DOHH2 (cell line): ENCODE measurements at regions not wholly inside any gene's neighbourhood (a gene's known extent, or its start where the extent isn't known, plus 50 kb on each side); places are given as distances from the start of the nearest gene placed in this dataset.

Source experiments
- H3F3A ChIP-seq: fragments of 200-600 bp; sonication (generic), shearing (Covaris generic); 2 replicates; pipeline ENCODE4 v1.6.0; 2016; ENCODE audit warnings: antibody characterized with exemption, mild to moderate bottlenecking; ENCODE audit not compliant: control insufficient read depth, insufficient read depth
- H3K27ac ChIP-seq: fragments of 200-600 bp; sonication (generic); 2 replicates; pipeline ENCODE4 v1.5.1; 2014; ENCODE audit warnings: low read depth, mild to moderate bottlenecking, low read length, moderate library complexity
- H3K27me3 ChIP-seq: fragments of 200-600 bp; sonication (generic); 2 replicates; pipeline ENCODE4 v1.6.1; 2014; ENCODE audit warnings: mild to moderate bottlenecking, low read length, mixed read lengths; ENCODE audit not compliant: control insufficient read depth
- H3K36me3 ChIP-seq: fragments of 200-600 bp; sonication (generic); 2 replicates; pipeline ENCODE4 v1.6.1; 2014; ENCODE audit warnings: mild to moderate bottlenecking, low read length, moderate library complexity, mixed read lengths; ENCODE audit not compliant: control insufficient read depth
- H3K4me1 ChIP-seq: fragments of 200-600 bp; sonication (generic); 2 replicates; pipeline ENCODE4 v1.6.1; 2014; ENCODE audit warnings: mild to moderate bottlenecking, low read length, mixed read lengths; ENCODE audit not compliant: control insufficient read depth
- H3K4me2 ChIP-seq: fragments of 200-600 bp; sonication (generic); 2 replicates; pipeline ENCODE4 v1.6.0; 2014; ENCODE audit warnings: mild to moderate bottlenecking, low read length, moderate library complexity
- H3K4me3 ChIP-seq: fragments of 200-600 bp; sonication (generic); 2 replicates; pipeline ENCODE4 v1.5.1; 2014; ENCODE audit warnings: mild to moderate bottlenecking, low read length, mixed read lengths
- H3K79me2 ChIP-seq: fragments of 200-600 bp; sonication (generic); 2 replicates; pipeline ENCODE4 v1.6.1; 2014; ENCODE audit warnings: mild to moderate bottlenecking, low read length, mixed read lengths; ENCODE audit not compliant: control insufficient read depth
- H3K9me2 ChIP-seq: fragments of 200-600 bp; sonication (generic); replicated peaks from 2 replicates; pipeline ENCODE4 v1.6.1; 2014; ENCODE audit warnings: mild to moderate bottlenecking, low read length, mixed read lengths; ENCODE audit not compliant: control insufficient read depth
- H3K9me3 ChIP-seq: fragments of 200-600 bp; sonication (generic); 2 replicates; pipeline ENCODE4 v1.6.1; 2014; ENCODE audit warnings: antibody characterized with exemption, low read length, mixed read lengths; ENCODE audit not compliant: control insufficient read depth, insufficient read depth
- H4K20me1 ChIP-seq: fragments of 200-600 bp; sonication (generic); 2 replicates; pipeline ENCODE4 v1.6.0; 2014; ENCODE audit warnings: low read depth, mild to moderate bottlenecking, antibody characterized with exemption, low read length, moderate library complexity; ENCODE audit not compliant: control insufficient read depth, insufficient read depth
- EZH2phosphoT487 ChIP-seq: fragments of 200-600 bp; sonication (generic); IDR thresholded peaks from 2 replicates; pipeline ENCODE4 v1.6.1; 2017; ENCODE audit warnings: borderline replicate concordance, mild to moderate bottlenecking, antibody characterized with exemption, low read length, moderate library complexity, mixed read lengths
- TF ChIP-seq, protein P1 (sequence below): fragments of 200-600 bp; sonication (generic); IDR thresholded peaks from one replicate; pipeline ENCODE4 v1.5.1; 2014; ENCODE audit warnings: antibody characterized with exemption, mild to moderate bottlenecking, low read depth, low read length; ENCODE audit not compliant: poor library complexity, severe bottlenecking

DNA sequence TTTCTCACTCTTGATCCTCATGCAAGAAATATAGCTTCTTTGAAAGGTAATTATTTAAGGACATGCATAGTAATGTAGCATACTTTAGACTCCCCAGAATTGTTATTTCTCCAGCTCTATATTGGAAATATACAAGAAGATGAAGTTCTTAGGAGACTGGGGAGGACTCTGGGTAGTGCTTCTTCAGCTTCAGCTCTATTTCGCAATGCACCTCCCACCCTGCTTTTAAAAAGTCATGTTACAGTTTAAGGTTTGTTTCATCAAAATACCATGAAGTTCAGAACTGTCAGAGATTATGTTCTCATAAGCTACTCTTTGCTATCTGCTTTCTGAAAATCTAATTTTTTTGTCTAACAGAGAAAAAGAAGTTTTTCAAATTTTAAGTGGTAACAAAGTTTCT lies 586.2 kb upstream of the ADGRL4 start:
- TF ChIP-seq, protein P1, sequence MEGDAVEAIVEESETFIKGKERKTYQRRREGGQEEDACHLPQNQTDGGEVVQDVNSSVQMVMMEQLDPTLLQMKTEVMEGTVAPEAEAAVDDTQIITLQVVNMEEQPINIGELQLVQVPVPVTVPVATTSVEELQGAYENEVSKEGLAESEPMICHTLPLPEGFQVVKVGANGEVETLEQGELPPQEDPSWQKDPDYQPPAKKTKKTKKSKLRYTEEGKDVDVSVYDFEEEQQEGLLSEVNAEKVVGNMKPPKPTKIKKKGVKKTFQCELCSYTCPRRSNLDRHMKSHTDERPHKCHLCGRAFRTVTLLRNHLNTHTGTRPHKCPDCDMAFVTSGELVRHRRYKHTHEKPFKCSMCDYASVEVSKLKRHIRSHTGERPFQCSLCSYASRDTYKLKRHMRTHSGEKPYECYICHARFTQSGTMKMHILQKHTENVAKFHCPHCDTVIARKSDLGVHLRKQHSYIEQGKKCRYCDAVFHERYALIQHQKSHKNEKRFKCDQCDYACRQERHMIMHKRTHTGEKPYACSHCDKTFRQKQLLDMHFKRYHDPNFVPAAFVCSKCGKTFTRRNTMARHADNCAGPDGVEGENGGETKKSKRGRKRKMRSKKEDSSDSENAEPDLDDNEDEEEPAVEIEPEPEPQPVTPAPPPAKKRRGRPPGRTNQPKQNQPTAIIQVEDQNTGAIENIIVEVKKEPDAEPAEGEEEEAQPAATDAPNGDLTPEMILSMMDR: no peak
- Histone ChIP-seq H3K4me3 (no peak overlapping the region), H3F3A (no peaks in the 10 kb centered on the region), H4K20me1 (no peaks in the 10 kb centered on the region), H3K4me2 (no peak overlapping the region), H3K27me3 (no peaks in the 10 kb centered on the region), H3K9me2 (no peaks in the 10 kb centered on the region), H3K79me2 (no peaks in the 10 kb centered on the region), H3K36me3 (no peaks in the 10 kb centered on the region), H3K4me1 (no peaks in the 10 kb centered on the region), H3K9me3 (no peaks in the 10 kb centered on the region), H3K27ac (no peak overlapping the region)

DNA sequence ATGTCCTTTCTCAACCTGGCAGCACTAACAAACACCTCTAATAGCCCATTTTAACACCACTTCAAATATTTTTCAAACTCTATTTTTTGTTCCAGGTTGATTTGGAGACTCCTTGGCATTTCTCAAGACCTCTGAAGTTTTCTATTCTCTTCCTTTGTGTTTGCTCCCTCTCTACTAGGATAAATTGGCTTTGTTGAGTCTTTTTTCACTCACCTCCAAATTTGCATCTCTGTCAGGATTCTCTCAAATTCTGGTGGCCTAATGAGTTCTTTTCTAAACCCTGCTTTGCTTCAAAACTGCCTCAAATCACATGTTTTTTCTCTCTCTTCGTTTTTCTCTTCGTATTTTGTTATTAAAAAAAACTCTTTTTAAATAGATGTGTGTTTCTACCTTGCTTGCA lies 582.2 kb upstream of the ADGRL4 start:
- Histone ChIP-seq H3K36me3 (no peaks in the 10 kb centered on the region), H3K9me2 (no peaks in the 10 kb centered on the region), H3F3A (no peaks in the 10 kb centered on the region), H3K4me1 (no peaks in the 10 kb centered on the region), H4K20me1 (no peaks in the 10 kb centered on the region), H3K27me3 (no peaks in the 10 kb centered on the region), H3K79me2 (no peaks in the 10 kb centered on the region), H3K27ac (no peak overlapping the region), H3K4me2 (no peak overlapping the region), H3K9me3 (no peaks in the 10 kb centered on the region), H3K4me3 (no peak overlapping the region)
- TF ChIP-seq, protein P1: no peak
- TF ChIP-seq EZH2phosphoT487: no peak

DNA sequence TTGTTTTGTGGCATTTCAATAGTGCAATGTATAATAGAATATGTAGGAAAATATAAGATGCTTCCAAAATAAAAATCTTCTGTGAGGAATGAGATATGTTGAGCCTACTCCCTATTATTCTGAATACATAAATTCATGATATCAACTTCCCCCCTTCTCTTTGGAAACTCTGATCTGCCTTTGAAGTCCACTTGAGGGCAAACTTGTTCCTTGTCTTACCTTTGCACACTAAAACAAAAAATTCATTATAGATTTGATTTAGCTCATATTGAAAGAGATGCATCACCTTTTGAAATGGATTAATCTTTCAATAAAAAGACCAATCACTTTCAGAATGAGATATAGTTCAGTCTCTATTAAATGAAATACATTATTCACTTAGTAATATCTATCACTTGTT lies 580.7 kb upstream of the ADGRL4 start:
- Histone ChIP-seq H3K36me3 (no peaks in the 10 kb centered on the region), H3K27ac (no peak overlapping the region), H3K27me3 (no peaks in the 10 kb centered on the region), H4K20me1 (no peaks in the 10 kb centered on the region), H3K79me2 (no peaks in the 10 kb centered on the region), H3K9me2 (no peaks in the 10 kb centered on the region), H3K4me3 (no peak overlapping the region), H3K4me1 (no peaks in the 10 kb centered on the region), H3K4me2 (no peak overlapping the region), H3K9me3 (no peaks in the 10 kb centered on the region), H3F3A (no peaks in the 10 kb centered on the region)
- TF ChIP-seq EZH2phosphoT487: no peak
- TF ChIP-seq, protein P1: no peak

DNA sequence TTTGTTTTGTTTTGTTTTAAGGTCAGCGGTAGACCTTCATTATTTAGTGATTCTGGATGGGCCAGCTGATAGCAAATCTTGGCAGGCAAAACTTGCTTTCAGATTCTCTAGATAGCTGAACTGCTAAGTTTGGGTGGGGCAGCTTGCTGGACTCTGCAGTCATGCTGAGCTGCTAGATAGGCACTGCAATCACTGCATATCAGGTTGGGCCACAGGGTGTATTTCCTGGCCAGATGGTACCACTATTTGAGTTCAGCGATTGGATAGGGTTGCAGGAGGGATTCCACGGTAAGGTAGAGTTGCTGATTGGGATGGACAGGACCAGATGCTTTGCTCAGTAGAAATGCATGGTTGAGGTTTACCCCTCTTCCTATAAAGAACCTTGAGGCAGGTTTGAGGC lies 579.3 kb upstream of the ADGRL4 start:
- no peaks in the 10 kb centered on the region for H3K27me3 ChIP-seq
- no peaks in the 10 kb centered on the region for H4K20me1 ChIP-seq
- H3K9me2 ChIP-seq: no peaks in the 10 kb centered on the region
- H3F3A ChIP-seq: no peaks in the 10 kb centered on the region
- TF ChIP-seq EZH2phosphoT487: no peak
- TF ChIP-seq, protein P1: no peak
- H3K27ac ChIP-seq: no peak overlapping the region
- H3K36me3 ChIP-seq: no peaks in the 10 kb centered on the region
- no peaks in the 10 kb centered on the region for H3K9me3 ChIP-seq
- no peaks in the 10 kb centered on the region for H3K79me2 ChIP-seq
- no peaks in the 10 kb centered on the region for H3K4me1 ChIP-seq
- H3K4me3 ChIP-seq: no peak overlapping the region
- H3K4me2 ChIP-seq: no peak overlapping the region
